A172 (cell line): ENCODE measurements at regions not wholly inside any gene's neighbourhood (a gene's known extent, or its start where the extent isn't known, plus 50 kb on each side); places are given as distances from the start of the nearest gene placed in this dataset.
"Not testable (repeated sequence)": the region's sequence is repeated elsewhere in the genome, so short reads cannot be mapped to it uniquely, and the experiment has no call there.

Experiments
- DNase-seq: peaks from one replicate; pipeline ENCODE4 v3.0.0-alpha.2; 2015; ENCODE audit warnings: low spot score

DNA sequence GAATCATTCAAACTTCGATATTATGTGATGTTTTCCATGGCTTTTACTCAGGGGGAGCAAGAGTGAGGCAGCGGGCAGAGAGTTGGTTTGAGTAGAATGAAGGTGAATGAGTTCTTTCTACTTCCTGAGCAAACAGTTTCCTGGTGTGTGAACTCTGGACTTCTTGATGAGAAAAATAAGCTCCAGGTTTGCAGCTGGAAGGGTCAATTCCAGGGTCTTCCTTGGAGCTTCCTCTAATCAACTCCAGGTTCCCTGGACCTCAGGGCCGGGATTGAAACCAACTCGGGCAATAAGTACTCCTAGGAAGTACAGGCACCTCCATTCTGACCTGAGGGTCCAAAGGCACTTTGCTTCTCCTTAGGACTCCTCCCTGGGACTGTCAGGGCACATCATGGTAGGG, 243.6 kb upstream of the ONECUT1 start:
- no peak for DNase-seq

DNA sequence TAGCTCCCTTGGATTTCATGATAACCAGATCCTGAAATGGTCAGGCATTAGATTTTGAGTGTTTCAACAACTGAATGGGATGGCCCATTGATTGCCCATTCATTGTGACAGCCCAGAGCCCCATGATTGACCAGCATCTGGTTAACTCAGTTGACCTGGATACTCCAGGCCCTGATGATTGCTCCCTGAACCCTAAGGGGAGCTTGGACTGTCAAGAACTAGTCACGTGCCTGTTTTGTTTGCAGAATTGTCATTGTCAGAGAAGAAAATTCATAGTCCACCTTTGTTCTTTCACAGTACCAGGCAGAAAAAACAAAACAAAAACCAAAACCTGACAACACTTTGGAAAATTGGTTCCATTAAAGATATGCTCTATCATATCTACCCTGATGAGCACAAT, 241.3 kb upstream of the ONECUT1 start:
- no peak for DNase-seq

DNA sequence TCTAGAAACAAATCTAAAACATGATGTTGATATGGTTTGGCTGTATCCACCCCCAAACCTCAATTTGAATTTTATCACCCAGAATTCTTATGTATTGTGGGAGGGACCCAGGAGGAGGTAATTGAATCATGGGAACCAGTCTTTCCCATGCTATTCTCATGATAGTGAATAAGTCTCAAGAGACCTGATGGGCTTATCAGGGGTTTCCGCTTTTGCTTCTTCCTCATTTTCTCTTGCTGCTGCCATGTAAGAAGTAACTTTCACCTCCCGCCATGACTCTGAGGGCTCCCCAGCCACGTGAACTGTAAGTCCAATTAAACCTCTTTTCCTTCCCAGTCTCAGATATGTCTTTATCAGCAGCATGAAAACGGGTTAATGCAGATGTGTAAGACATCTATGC, 232.7 kb upstream of the ONECUT1 start:
- DNase-seq: no peak

DNA sequence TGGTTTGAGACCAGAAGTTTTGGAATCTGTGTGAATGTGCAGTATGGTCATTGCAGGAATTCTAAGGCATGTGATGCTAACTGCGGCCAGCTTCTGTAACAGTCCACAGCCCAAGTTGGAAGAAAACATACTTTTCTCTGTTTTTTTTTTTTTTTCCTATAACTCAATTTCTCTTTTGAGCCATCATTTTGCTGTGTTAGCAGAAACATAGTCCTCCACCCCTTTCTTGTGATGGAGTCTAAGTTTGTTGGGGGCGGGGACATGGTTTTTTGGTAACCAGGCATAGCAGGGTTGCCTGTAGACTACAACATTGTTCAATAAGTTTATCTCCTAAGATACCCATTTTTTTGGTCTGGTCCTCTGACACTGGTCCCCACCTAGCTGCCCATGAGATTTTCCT, 223.2 kb upstream of the ONECUT1 start:
- DNase-seq: no peak

DNA sequence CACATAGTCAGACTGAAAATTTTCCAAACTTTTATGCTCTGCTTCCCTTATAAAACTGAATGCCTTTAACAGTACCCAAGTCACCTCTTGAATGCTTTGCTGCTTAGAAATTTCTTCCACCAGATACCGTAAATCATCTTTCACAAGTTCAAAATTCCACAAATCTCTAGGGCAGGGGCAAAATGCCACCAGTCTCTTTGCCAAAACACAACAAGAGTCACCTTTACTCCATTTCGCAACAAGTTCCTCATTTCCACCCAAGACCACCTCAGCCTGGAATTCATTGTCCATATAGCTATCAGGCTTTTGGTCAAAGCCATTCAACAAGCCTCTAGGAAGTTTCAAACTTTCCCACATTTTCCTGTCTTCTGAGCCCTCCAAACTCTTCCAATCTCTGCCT, 221.6 kb upstream of the ONECUT1 start:
- DNase-seq: not testable (repeated sequence)

DNA sequence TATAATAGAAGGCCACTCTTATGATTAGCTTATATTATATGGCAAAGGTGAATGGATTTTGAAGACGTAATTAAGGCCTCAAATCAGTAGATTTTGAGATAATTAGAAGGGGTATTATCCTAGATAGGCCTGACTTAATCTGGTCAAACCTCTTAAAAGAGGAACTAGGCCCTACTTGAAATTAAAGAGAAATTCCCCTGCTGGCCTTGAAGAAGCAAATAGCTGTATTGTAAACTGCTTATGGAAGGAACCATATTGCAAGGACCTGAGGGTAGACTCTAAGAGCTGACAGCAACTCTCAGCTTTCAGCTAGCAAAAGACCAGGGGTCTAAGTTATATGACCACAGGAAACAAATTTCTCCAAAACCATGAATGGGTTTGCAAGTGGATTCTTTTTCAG, 219.0 kb upstream of the ONECUT1 start:
- no peak for DNase-seq

DNA sequence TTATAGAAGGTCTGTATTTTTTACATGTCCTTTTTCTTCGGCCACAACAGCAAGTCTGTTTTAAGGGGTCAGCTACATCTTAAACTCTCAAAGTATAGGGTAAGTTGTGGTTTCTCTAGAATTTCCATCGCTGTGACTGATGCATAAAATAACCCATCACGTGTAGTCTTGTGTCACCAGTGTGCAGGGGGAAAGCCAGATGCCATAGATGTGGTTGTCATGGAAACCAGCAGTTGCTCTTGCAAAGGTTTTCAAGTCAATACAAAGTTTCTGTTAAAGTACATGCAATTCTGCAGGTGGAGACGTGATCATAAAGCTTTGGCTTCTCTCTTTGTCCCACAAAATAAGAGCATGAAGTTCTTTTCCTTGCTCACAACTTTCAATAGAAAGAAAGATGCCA, 210.3 kb upstream of the ONECUT1 start:
- DNase-seq: no peak

DNA sequence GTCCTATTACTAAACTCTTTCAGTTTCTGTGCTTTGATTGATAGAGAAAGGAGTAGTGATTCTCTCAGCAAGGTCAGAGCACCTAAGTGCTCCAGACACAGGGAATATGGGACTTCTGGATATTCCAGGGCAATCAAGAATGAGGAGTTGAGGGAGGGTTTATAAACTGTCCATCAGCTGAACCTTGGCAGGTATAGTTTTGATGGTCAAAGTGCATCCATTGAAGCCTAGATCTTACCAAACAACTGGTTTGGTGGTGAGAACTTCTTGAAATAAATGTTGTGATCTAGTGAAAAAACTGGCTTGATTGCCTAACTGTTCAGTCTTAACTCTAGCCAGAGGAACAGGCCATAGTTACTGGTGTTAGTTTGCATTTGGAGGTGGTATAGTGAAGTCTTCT, 207.0 kb upstream of the ONECUT1 start:
- DNase-seq: no peak

DNA sequence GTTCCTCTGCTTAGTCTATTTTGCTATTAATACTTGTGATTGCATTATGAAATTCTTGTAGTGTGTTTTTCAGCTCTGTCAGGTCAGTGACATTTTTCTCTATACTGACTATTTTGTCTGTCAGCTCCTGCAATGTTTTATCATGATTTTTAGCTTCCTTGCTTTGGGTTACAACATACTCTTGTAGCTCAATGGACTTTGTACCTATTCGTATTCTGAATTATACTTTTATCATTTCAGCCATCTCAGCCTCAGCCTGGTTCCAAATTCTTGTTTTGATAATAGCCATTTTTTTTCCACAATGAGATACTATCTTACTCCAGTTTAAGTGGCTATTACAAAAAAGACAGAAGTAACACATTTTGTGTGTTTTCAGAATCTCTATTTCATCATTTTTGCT, 204.2 kb upstream of the ONECUT1 start:
- DNase-seq: no peak

DNA sequence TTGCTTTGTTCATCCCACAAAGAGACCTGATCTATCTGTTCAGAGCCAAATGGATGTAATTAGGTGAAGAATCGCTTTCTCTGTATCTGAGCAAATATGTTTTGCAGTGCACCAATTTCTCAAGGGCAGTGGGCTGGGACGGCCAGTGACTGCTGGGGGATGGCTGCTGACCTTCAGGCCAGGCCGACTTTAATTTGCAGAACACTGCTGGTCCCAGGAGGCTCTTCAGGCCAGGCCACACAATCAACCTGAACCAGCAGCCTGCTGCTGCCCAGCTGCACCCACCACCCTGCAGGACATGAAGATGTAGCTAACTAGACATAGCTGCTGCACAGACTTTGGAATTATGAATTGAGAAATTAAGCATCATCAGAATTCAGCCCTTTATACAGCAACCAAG, 194.4 kb upstream of the ONECUT1 start:
- no peak for DNase-seq

DNA sequence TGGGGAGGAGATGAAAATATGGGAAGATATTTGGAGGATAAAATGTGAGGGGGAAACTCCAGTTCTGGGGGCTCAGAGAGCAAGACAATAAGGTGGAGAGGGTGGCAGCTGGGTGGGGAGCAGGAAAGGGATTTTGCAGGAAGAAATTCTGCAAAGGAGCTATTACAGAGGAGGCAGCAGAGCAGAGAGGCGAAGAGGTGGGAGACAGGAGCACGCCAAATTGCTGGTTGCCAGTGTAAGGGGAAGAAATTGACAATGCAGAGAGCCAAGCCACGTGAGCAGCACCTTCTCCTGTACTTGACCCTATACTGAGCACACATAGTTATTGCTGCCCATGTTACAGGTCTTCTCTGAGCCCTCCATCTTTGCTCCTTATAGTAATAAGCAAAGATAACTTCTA, 190.3 kb upstream of the ONECUT1 start:
- no peak for DNase-seq

DNA sequence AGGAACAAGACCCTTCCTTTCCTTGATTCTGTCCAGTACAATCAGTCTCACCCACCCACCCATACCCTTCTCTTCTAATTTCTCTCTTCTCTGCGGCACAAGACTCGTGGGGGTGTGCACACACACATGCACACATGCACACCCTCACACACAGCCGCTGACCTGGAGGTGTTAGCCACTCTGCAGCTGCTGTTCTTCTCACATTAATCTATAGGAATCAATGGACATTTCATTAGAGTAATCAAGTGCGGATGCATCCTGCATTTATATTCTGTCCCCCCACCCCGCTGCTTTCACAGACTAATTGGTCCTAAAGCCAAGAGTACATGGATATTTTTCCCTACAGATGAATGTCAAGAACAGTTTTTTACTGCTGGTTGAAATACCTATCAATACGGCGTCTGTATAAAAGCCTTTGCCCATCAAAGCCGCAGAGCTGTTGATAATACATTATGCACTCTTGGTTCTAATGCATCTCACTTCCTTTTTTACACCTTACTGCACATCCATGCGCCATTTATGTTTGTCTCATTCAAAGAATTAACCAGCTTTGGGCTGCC, 186.5 kb upstream of the ONECUT1 start:
- no peak for DNase-seq

DNA sequence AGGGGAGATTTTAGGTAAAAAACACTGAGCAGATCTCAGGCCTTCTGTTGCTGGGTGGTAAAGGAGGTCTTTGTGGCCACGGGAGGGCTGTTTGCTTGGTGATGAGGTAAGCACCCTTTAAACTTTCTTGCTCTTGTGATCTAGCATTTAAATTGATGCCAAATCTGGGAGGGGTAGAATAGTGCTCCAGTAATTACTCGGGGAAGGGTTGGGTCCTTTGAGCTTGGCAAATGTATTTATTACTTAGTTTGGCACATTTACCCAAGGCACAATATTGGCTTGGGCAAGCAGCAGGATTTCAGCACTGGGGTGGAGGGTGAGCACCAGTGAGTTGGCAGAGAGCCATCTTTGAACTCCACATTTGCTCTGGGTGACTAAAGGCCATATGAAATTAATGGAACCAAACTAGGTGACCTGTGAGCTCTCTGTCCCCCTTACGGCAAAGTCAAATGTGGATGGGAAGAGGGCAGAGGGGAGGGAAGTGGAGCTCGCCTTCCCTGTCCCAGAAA, 185.9 kb upstream of the ONECUT1 start:
- DNase-seq: no peak

DNA sequence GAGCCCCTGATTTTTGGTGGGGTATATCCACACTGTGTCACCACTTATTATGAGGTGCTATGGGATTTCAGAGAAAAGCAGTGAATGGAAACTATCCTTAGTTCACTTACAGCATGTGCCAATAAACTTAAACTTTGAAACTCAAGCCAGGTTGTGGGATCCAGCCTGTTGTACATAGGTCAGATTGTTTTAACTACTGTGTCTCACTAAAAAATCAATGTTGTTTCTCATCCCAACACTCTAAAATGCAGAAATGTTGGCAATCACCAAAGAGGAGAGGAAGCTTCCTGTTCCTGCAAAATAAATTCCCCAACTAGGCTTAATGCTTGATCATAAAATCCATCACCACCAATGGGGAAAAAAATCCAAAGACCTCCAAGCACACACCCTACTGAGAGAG, 173.7 kb upstream of the ONECUT1 start:
- no peak for DNase-seq

DNA sequence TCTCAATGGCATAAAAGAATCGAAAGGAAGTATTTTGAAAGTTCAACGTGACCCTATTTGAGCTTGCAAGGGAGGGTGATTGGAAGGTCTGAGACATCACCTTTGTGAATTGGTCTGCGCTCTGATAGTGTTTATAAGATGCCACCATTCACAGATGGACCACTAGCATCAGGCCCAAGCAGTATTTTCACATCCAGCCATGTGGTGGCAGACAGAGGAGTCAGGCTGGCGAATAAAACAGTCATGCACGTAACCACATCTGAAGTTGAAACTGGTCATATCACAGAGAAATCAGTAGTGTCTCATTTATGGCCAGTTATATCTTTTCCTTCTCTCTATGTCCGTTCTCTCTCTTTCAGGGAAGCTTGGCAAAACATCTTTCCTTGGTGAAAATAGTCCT, 170.1 kb upstream of the ONECUT1 start:
- no peak for DNase-seq

DNA sequence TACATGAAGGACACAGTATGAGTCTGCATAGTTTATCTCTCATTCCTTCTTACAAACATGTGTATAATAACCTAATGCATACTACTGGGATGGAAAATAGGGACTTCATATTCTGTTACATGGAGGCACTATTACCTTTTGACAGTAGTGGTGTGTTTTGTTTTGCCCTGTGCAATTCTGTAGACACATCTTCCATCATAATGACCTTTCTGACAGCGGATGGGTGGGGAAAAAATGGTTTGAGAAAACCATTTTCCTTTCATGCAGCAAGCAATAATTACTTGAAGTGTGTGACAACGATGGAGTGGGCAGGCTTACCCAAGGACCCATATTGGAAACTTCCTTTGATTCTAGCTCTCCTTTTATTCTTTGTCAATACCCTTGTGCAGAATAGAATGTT, 153.6 kb upstream of the ONECUT1 start:
- DNase-seq: no peak

DNA sequence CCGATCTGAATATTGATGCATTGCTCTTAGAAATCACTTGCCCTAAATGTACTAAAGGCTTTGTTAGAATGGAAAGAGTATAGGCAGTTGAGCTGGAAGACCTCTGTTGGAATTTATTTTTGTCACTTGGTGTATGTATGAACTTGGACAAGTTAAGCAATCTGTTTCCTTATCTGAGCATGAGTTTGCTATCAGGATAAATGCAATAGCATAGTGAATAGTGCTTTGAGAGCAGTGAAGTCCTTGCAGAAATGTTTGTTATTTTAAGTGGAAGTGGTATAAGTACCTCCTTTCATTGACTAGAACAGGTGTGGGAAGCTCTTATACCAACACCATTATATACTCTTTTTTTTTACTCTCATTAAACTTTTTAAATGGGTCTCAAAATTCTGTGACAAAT, 146.4 kb upstream of the ONECUT1 start:
- no peak for DNase-seq

DNA sequence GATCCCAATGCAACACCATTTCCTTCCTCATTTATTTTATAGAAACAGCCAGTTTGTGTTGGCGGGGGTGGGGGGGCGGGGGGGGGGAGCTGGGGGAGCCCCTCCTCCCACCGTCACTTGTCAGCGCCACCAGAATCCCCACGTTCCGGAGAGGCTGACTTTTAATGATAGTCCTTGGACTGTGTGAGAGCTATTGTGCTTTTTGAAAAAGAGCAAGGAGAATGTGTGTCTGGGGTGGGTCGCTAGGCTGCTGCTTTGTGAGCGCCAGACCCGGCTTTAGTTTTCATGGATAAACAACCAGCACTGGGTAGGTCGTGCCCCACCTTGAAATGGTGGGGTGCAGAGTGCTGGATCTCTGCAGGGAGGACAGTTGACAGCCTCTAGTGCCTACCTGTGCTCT, 135.0 kb upstream of the ONECUT1 start:
- no peak for DNase-seq

DNA sequence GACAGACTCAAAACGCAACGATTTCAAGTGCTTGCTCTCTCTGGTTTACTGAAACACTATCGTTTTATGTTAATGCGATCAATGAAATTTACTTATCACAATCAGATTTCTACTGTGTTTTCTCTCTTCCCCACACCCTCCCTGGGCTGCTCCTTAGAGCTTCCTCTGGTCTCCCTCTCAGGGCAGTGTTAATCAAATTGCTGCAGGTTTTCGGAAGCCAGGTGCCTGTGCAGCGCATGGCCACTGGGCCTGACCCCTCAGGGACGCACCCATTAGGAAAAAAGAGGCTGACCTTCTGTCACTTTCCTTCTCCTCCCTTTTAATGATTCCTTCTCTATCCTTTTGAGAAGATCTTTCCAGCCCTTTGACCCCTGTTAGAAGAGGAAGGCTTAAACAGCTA, 134.5 kb upstream of the ONECUT1 start:
- DNase-seq: no peak

DNA sequence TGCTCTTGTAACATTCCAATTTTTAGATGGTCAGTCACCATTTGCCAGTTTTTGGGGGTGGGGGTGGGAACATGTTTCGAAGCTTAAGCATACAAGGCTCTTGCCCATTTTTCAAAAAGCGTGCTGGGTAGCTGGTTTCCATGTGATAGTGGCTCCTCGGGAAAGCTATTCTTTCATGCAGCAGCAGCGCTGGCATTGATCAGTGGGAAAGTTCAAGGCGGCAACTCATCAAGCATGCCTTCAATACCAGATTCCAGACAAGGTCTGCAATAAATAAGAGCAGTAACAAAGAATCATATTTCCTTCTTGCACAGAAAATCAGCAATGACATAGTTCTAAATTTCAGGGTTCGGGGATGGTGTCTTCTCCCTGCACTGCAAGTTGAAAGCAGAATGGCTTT, 133.5 kb upstream of the ONECUT1 start:
- no peak for DNase-seq

DNA sequence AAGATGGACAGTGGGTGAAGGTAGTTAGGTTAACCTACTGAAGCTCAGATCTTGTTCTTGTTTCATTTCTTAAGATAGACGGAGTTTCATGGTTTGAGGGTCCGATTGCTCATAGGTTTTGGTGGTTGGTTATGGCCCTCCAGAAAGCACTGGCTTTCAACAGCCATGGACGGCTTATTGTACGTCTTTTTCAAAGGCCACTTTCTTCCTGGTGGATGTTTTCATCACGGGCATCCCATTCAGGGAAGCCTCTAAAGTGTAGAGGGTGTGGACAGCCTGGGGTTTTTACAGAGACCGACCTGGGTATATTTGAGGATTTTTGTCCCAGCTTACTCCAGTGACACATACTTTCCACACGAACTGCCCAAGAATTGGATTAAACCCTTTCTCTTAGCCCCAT, 132.7 kb upstream of the ONECUT1 start:
- no peak for DNase-seq

DNA sequence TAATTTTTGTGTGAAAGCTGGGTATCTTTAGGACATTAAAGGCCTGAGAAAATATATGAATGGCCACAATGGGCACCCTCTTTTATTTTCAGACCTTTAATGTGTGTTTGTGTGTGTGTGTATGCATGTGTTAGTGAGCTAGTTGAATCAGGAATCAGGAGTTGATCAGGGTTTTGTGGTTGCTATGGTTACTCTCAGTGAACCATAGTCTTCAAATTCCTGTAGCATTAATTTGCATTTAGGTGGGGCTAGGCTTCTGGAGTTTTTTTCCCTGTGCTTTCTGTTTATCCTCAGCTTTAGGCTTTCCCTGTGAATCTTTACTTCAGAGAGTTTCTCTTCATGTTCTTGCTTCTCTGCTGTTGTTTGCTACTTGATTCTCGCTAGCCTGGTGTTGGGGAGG, 122.0 kb upstream of the ONECUT1 start:
- no peak for DNase-seq

DNA sequence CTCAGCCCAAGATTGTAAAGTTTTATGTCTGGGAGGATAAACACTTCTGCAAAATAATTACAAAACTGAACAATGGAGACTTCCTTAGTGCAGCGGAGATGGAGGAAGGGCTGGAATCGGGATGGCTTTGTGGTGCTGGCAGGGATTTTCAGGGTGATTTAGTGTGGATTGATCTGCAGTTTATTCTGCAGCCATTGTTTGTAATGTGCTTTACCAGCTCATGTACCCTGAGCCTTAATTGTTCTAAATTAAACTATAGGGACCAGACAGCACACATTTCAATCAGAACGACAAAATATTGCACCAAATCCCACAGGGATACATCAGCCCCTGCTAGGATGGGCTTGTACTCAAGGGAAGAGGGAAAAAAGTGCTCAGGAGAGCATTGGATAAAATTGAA, 103.2 kb upstream of the ONECUT1 start:
- no peak for DNase-seq

DNA sequence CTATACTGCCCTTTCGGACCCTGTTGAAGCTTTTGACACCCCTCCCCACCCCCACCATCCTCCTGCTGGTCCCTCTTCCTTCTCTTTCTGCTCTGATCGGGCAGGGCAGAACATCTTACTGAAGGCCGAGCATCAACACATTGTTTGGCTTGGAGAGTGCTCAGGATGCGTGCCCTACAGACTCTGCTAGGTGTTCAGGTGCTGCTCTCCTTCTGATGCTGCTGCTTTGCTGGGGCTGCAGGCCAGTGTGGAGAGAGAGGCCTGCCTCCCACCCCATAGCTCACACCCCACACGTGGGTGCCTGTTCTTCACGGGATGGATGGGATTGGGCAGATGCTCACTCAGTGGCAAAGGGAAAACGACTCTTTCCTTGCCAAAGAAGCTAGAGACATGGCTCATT, 89.8 kb upstream of the ONECUT1 start:
- DNase-seq: no peak

DNA sequence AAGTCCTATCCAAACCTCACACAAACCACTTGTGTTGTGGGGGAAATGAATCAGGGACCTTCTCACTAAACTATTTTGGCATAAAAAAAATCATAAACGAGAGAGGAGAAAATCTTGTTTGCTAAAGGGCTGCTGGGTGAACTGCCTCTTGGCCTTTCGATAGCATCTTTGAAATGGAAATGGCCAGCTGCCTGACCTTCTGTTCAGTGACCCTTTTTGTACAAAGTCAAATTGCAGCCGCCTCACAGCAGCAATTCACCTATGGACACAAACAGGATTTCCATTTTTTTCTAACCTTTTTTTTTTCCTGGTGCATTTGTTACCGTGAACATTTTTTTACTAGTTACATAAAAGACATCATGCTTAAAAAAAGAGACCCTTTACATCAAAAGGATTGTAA, 89.0 kb upstream of the ONECUT1 start:
- DNase-seq: no peak
